WERI-Rb-1 (cell line): ENCODE measurements at regions not wholly inside any gene's neighbourhood (a gene's known extent, or its start where the extent isn't known, plus 50 kb on each side); places are given as distances from the start of the nearest gene placed in this dataset.

Source experiments
- DNase-seq: peaks from one replicate; pipeline ENCODE4 v3.0.0-alpha.2; 2020
- H3K27ac ChIP-seq: fragments of 250-450 bp; sonication (Bioruptor Pico); 2 replicates; pipeline ENCODE4 v1.5.1; 2020; ENCODE audit warnings: mild to moderate bottlenecking, moderate library complexity
- H3K27me3 ChIP-seq: fragments of 250-450 bp; sonication (Bioruptor Pico); 2 replicates; pipeline ENCODE4 v1.5.1; 2021; ENCODE audit warnings: mild to moderate bottlenecking, low read depth, moderate library complexity; ENCODE audit not compliant: insufficient read depth, severe bottlenecking
- H3K36me3 ChIP-seq: fragments of 250-450 bp; sonication (Bioruptor Pico); 2 replicates; pipeline ENCODE4 v1.5.1; 2020; ENCODE audit warnings: mild to moderate bottlenecking, moderate library complexity
- H3K4me3 ChIP-seq: 2 replicates; pipeline ENCODE4 v1.5.1; 2011; ENCODE audit warnings: low read depth, mild to moderate bottlenecking, control low read depth, low read length
- H3K9me3 ChIP-seq: fragments of 250-450 bp; sonication (Bioruptor Pico); 2 replicates; pipeline ENCODE4 v1.5.1; 2021; ENCODE audit warnings: mild to moderate bottlenecking, moderate library complexity; ENCODE audit not compliant: severe bottlenecking
- CTCF ChIP-seq: IDR thresholded peaks from 2 replicates; pipeline ENCODE4 v1.5.1; 2011; ENCODE audit warnings: low read depth, mild to moderate bottlenecking, control low read depth, inconsistent platforms, low read length

GRCh38 chr17:77478899-77479298, 338.1 kb downstream of the SEC14L1 start:
- DNase-seq = no peak
- TF ChIP-seq CTCF = no peak
- H3K36me3 ChIP-seq = peaks cover 75% of the 10 kb centered on the region

GRCh38 chr17:77479372-77480198, 338.8 kb downstream of the SEC14L1 start:
- DNase-seq = no peak
- no peak overlapping the region for H3K27ac ChIP-seq
- TF ChIP-seq CTCF = no peak
- peaks cover 4% of the 10 kb centered on the region for H3K9me3 ChIP-seq
- peaks cover 71% of the 10 kb centered on the region for H3K36me3 ChIP-seq
- H3K27me3 ChIP-seq = no peaks in the 10 kb centered on the region
- H3K4me3 ChIP-seq = no peak overlapping the region

More at GRCh38 chr17:77478899-77479298, 338.1 kb downstream of the SEC14L1 start:
- no peak overlapping the region for H3K27ac ChIP-seq
- H3K4me3 ChIP-seq = no peak overlapping the region
- no peaks in the 10 kb centered on the region for H3K27me3 ChIP-seq
- peaks cover 4% of the 10 kb centered on the region for H3K9me3 ChIP-seq

- TF ChIP-seq CTCF = no peak
- H3K9me3 ChIP-seq = peaks cover 4% of the 10 kb centered on the region
- H3K4me3 ChIP-seq = no peak overlapping the region
- H3K27ac ChIP-seq = no peak overlapping the region
- no peaks in the 10 kb centered on the region for H3K27me3 ChIP-seq
- no peak for DNase-seq
- H3K36me3 ChIP-seq = peaks cover 67% of the 10 kb centered on the region
These were observed 339.4 kb downstream of the SEC14L1 start for GRCh38 chr17:77480199-77480508.

- no peak overlapping the region for H3K4me3 ChIP-seq
- peaks cover 70% of the 10 kb centered on the region for H3K36me3 ChIP-seq
- TF ChIP-seq CTCF = no peak
- no peak overlapping the region for H3K27ac ChIP-seq
- peaks cover 4% of the 10 kb centered on the region for H3K9me3 ChIP-seq
- no peaks in the 10 kb centered on the region for H3K27me3 ChIP-seq
- no peak for DNase-seq
These were observed 339.9 kb downstream of the SEC14L1 start for GRCh38 chr17:77480509-77481215.

- no peak for DNase-seq
- Histone ChIP-seq H3K27me3 (no peaks in the 10 kb centered on the region), H3K4me3 (no peak overlapping the region), H3K9me3 (peaks cover 4% of the 10 kb centered on the region), H3K36me3 (peaks cover 72% of the 10 kb centered on the region), H3K27ac (no peak overlapping the region)
- no peak for TF ChIP-seq CTCF
These were observed 341.0 kb downstream of the SEC14L1 start for GRCh38 chr17:77481476-77482374.
